GM18498 (cell line): ENCODE measurements at regions not wholly inside any gene's neighbourhood (a gene's known extent, or its start where the extent isn't known, plus 50 kb on each side); places are given as distances from the start of the nearest gene placed in this dataset.
"Not testable (repeated sequence)": the region's sequence is repeated elsewhere in the genome, so short reads cannot be mapped to it uniquely, and the experiment has no call there.

ENCODE experiments used
- ATAC-seq: cut with Tn5 transposase; IDR thresholded peaks from one replicate; pipeline ENCODE4 v1.9.1; 2021; ENCODE audit warnings: mild to moderate bottlenecking, moderate library complexity; ENCODE audit not compliant: unreplicated experiment

- ATAC-seq = not testable (repeated sequence)
Observed at GRCh38 chr2:111551428-111551827, 332.6 kb downstream of the ANAPC1 start.

DNA sequence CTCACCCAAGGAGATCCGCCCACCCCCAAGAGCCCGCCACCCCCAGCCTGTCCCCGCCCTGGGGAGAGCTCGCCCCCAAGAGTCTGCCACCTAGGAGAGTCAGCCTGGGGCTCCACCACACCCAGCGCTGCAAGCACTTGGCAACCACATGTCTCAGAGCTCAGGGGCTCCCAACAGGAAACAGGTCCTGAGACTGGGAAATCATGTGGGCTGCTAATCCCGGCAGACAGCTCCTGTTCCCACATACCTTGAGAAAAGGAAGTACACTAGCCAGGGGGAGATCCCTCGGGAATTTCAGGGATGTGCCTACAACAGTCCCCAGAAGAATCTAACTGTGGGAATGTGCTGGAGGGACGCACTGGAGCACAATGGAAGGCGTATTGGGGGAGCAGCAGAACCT, 331.4 kb downstream of the ANAPC1 start:
- ATAC-seq = not testable (repeated sequence)

DNA sequence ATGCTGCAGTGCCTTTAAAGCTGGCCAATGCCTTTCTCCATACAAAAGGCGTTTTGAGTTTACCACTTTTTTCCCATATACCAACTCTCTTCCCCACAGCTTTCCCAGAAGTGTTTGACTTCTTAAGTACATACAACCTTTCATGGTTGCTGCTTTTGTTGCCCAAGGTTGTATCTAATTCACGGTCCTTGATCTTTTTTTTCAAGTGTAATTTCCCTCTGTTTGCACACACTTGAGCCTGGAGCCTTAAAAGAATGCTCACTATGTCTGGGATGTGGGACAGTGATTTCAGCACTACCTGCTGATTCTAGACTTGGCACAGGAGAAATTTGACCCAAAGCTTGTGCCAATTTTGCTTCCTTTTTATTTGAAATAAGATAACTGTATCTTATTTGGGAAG, 324.7 kb downstream of the ANAPC1 start:
- not testable (repeated sequence) for ATAC-seq

GRCh38 chr2:111559814-111560213, 324.2 kb downstream of the ANAPC1 start:
- not testable (repeated sequence) for ATAC-seq

- not testable (repeated sequence) for ATAC-seq
Observed at GRCh38 chr2:111566068-111566467, 317.9 kb downstream of the ANAPC1 start.

- ATAC-seq = not testable (repeated sequence)
Observed at GRCh38 chr2:111567233-111567632, 316.8 kb downstream of the ANAPC1 start.

- not testable (repeated sequence) for ATAC-seq
Observed at GRCh38 chr2:111569356-111570199, 314.4 kb downstream of the ANAPC1 start.

DNA sequence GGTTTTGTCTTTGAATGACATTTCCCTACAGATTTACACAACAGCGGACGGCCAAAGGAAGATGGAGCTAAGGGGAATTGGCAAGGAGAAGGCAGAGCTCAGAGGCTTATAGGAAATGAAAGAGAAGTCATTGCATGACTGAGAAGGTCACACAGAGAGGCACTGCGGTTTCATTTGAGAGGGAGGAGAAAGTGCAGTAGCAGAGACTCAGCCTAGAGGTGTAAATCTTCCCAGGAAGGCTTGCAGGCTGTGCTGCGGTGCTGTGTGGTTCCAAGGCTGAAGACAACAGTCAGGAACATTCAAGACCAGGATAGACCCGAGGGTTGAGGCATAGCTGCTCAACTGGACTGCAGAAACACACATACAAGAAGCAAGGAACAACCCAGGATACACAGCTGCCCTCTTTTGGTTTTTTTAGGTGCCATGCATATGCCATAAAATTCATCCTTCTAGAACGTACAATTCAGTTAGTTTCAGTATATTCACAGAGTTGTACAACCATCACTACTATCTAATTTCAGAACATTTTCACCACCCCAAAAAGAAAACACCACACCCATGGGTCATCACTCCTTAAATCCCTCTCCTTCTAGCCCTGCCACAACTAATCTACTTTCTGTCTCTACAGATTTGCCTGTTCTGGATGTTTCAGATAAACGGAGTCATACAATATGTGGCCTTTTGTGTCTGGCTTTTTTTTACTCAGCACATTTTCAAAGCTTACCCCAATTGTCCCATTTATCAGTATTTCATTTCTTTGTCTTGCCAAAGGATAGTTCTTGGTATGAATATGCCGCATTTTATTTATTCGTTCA, 313.5 kb downstream of the ANAPC1 start:
- ATAC-seq = peak; percentile 81

GRCh38 chr2:111574803-111575202, 309.2 kb downstream of the ANAPC1 start:
- not testable (repeated sequence) for ATAC-seq

GRCh38 chr2:111577154-111577885, 306.7 kb downstream of the ANAPC1 start:
- not testable (repeated sequence) for ATAC-seq

DNA sequence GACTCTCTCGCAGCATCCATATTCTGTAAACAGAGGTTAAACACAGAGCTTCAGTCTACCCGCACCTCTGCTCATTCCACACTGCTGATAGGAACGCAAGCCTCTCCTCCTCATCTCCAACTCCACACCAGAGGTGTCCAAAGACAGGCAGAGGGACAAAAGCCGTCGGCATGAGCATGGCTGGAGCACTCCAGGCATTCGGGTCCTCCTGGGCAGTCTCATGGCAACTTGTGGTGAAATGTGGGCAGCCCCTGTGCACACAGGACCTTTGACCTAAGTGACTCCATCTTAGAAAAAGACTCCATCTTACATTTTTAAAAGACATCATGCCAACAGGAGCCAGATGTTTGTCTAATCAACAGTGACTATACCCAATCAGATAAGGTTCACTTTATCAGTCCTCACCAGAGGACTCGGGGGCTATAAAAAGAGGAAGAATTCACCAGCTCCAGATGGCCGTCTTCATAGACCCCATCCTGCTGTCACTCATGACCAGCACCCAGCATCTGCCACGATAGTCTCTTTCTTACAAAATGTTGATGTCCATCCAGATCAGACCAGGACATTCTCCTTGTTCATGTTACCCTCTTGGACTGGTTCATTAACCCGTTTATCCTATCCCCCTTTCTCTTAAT, 304.4 kb downstream of the ANAPC1 start:
- ATAC-seq = not testable (repeated sequence)

- ATAC-seq = not testable (repeated sequence)
Observed at GRCh38 chr2:111580616-111581015, 303.4 kb downstream of the ANAPC1 start.

- ATAC-seq = not testable (repeated sequence)
Observed at GRCh38 chr2:111582090-111582489, 301.9 kb downstream of the ANAPC1 start.

- not testable (repeated sequence) for ATAC-seq
Observed at GRCh38 chr2:111583480-111583879, 300.5 kb downstream of the ANAPC1 start.

DNA sequence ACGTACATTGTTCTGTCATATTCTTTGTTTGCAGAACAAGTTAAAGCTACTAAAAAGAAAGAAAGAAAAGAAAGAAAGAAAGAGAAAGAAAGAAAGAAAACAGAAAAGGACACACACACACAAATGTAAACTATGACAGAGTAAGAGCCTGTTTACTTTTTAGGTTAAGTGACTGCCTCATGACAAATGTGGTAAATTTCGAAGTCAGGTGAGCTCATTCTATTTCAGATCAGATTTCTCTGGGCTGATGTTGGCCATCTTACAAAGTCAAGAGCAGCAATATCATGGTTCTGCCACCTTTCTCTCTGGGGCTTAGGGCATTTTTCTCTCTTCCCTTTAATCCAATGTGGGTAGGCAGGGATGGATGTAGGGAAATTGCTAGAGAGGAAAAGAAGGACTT, 299.5 kb downstream of the ANAPC1 start:
- not testable (repeated sequence) for ATAC-seq

DNA sequence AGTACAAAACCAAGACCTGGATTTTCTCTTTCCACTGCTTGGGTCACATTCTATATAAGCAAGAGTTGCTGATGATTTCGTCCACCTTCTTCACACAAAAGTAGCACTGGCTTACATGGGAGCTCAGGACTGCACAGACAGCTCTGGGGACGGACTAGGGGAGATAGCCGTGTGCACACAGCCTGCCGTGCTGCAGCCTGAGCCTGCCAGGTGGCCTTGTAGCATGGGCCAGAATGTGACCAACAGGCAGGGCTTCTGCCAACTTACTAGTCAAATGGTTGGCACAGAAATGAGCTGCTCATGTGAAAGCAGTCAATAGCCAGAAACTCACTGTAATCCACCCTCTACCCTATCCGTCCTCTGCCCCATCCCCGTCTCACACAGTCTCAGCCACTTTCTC, 299.0 kb downstream of the ANAPC1 start:
- ATAC-seq = not testable (repeated sequence)

GRCh38 chr2:111586014-111586413, 298.0 kb downstream of the ANAPC1 start:
- ATAC-seq = not testable (repeated sequence)

- not testable (repeated sequence) for ATAC-seq
Observed at GRCh38 chr2:111595072-111595471, 288.9 kb downstream of the ANAPC1 start.

- ATAC-seq = not testable (repeated sequence)
Observed at GRCh38 chr2:111596808-111597705, 286.9 kb downstream of the ANAPC1 start.
